Activated T-cell treated with anti-CD3 and anti-CD28 coated beads for 4 hours (primary cell): ENCODE measurements at regions not wholly inside any gene's neighbourhood (a gene's known extent, or its start where the extent isn't known, plus 50 kb on each side); places are given as distances from the start of the nearest gene placed in this dataset.

Experiments
- DNase-seq: peaks from one replicate; pipeline ENCODE4 v3.0.0-alpha.2; 2020

DNA sequence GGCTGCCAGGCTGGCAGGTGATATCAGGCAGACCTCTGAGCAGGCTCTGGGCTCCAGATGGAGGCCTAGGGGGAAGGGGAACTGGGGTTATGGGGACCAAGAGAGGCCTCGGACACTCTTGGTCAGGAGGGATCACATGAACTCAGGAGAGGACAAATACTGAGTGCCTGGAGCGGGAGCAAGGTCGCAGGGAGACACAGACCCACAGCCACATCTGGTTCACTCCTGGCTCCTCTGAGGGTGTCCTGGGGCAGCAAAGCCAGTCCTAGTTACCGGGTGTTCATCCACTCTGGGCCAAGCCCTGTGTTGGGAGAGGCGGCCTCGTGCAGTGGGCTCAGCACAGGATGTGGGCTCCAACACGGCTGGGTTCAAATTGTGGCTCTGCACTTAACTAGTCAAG is 239.0 kb downstream of the PTPRU start:
- DNase-seq: no peak

DNA sequence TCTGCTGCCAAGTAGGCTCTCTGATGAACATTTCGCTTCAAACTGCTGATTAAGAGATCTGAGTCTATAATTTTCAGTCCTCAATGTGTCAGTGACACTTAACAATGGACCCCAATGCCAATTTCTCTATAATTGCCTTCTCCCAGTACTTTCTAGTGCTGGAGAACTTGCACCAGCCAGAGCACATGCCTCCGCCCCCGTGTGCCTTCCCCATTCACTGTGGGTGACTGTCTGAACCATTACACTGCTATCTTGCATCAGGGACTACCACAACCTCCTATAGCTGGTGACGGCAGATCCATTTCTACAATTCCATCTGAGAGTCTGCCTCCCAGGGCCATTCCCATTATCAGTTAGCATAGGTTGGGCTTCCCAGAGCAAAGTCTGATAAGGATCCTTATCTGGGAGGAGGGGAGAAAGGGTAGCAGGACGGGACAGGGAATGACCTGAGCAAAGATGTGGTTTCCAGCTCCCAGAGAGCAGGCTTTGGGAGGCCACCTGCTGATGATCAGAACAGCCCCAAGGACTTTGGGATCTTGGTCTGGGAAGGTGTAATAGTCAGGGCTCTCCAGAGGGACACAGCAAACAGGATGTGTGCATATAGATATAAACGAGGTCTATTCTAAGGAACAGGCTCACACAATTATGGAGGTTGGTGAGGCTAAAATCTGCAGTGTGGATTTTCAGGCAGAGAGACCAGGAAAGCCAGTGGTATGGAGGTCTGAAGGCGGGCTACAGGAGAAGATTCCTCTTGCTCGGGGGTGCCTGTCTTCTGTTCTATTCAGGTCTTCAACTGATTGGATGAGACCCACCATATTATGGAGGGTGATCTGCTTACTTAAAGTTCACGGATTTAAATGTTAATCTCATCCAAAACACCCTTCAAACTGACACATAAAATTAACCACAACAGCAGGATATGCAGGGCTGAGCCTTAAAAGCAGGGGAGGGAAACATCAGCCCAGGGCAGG is 238.2 kb downstream of the PTPRU start:
- DNase-seq: no peak

DNA sequence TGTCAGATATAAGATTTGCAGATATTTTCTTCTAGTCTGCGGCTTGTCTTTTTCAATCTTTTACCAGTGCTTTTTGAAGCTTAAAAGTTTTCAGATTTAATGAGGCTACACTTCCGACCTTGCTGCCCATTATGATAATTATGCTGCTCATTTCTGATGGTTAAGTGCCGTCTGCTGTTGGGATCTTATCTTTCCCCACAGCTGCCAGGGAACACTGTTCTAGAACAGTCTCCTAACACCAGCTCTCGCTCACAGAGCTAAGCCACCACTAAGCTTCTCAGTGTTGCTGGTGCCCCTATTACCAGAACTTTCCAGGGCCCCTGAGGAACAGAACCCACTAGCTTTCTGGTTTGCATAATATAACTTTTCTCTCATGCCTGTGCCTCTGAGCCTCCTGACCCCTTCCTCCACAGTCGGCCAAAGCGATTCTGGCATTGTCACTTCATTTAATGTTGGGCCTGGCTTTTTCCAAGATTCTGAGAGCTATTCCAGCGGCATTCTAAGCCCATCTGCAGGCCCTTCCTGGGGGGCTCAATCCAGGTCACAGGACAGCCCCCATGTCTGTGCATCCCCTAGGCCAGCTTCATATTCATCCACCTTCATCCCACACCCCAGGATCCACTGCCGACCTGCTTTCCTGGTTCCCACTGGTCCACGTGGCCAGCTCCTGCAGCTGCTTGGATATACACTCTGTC is 237.0 kb downstream of the PTPRU start:
- DNase-seq: no peak

DNA sequence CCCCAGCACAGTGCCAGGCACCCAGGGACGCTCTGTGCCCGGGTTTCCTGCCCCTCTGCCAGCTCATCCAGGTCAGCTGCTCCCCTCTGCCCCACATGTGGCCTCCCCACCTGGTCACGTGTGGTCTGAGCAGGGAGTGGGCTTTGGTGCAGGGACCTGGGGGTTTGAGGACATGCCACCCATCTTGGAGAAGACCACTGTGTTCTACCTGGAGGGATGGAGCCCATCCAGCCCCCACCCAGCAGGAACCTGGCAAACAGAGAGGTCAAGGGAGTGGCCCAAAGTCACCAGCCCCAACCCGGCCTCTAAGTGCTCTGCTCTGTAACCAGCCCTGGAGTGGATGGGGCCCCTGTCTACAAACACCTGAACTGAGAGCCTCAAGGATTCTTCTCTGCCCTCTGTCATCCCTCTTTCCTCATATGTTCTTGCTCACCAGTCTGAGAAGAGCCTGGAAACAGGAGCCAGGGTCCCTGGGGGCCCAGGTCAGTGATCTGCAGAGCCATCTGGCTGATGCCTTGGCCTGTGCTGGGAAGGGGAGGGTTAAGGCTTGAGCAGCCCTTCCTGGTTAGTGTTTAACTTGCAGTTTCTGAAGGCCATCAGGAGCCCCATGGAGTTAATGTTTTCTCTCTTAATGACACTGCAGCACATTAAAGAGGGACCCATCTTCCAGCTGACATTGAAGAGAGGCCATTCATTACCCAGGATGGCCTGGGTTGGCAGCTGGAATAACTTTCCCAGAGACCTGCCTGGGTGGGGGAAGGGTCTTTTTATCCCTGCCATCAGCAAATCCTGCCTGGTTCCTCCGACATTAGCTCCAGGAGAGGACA is 235.4 kb downstream of the PTPRU start:
- DNase-seq: no peak

DNA sequence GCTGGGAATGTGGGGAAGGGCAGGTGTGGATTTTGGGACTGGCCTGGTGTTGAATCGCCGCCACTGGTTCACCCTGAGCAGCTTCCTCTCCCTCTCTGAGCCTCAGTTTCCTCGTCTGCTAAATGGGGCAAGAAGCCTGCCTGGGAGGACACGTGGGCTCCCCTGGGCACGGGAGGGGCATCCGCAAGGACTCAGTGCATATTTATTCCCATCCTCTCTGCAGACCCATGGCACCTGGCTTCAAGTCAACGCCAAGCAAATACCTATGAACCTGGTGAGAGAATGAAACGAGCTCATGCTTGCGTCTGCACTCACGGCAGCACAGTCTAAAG is 234.4 kb downstream of the PTPRU start:
- DNase-seq: no peak

DNA sequence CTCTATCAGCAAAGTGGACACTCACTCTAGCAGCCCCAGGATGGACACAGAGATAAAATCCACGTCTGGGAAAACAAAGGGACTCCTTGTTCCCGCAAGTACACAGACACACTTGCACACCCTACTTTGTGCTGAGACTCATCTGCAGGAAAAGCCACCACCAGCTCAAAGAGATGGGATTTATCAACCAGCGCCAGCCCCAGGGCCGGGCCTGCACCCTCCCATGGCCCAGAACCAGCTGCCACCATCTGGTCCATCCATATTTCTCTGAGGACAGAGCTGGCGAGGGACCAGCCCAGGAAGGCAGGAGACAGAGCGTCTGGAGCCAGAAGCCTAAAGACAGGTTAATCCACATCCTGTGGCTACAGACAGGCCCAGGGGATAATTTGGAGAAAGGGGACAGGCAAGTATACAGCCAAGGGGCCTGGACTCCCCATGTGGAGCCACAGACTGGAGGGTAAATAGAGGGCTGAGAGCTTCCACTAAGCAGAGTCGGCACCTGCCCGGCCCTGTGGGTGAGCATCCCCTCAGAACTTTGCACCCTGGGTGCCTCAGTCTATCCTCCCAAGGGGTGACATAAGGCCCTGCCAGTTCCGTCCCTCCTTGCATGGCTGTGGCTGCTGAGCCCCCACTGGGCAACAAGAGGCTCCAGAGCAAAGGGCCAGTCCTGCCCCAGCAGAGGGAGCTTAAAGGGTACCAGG is 233.9 kb downstream of the PTPRU start:
- no peak for DNase-seq

DNA sequence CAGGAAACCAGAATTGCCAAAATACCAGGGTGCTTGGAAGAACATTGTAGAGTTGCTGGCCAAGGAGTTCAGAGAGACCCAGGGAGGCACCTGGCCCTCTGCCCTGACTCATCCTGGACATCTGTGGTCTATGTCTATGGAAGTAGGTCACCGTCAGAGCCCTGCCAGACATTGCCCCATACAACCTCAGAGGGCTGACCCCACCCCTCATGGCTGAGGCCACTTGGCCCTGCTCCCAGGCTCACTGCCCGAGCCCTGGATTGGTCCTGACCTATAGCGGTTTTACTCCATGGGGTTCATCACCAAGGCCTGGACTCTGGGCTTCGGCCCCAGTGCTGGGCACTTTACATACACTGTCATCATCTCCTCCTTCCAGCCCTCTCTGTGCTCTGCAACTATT is 233.1 kb downstream of the PTPRU start:
- DNase-seq: no peak

DNA sequence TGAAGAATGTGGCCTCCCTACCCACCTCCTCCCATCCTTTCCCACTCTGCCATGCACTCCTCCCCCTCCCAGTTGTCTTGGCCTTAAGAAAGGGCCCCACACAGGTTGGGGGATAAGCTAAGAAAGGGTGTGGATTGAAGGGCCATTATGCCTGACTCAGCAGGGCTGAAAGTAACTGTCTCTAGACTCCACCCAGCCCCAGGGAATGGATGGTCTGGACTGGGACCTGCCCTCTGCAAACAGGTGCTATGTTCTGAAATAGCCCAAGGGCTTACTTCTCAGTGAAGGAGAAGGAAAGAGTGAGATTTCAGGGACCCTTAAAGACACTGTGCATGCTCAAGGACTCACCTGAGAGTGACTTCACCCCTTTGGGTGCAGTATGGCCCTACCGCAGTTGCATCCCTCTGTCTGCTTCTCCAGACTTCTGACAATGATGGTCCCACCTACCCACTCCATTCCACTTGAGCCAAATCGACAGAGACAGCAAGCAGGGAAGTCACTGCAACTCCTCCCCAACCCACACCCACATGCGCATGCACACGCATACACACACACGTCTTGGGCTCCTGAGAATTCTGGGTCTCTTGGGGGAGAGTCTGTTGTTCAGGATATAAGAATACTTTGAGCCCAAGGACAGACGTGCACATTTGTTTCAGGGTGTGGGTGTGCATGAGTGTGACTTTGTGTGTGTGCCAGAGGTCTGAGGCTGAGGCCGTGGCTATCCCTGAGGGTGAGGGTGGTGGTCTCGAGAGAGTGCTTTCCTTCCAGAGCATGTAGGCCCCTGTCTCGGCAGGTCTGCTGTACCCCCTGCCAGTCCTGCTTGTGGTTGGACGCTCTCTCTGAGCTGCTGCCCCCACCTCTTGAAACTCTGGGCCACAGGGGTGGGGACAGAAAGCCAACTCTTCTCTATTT is 231.9 kb downstream of the PTPRU start:
- DNase-seq: no peak

DNA sequence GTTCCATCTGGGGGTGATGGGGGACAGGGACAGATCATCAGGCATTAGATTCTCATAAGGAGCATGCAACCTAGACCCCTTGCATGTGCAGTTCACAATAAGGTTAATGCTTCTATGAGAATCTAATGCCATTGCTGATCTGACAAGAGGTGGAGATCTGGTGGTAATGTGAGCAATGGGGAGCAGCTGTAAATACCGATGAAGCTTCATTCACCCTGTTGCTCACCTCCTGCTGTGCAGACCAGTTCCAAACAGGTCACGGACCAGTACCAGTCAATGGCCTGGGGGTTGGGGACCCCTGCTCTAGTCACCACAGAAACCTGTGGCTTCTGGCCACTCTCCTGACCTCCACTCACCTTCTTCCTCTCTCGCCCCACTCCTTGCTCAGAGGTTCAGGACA is 229.9 kb downstream of the PTPRU start:
- no peak for DNase-seq

DNA sequence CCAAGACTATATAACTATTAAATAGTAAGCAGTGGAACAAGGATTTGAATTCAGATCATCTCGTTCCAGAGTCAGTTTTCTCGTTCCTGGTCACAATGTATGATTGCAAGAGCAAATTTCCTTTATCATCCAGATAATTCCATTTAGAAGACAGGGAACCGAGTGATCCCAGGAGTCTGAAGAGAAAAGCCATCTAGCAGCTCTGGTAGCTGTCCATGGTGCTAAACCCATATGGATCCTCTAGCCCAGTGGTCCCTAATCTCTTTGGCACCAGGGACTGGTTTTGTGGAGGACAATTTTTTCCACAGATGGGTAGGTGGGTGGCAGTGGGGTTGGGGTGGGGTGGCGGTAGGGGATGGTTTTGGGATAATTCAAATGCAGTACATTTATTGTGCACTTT is 229.4 kb downstream of the PTPRU start:
- no peak for DNase-seq

DNA sequence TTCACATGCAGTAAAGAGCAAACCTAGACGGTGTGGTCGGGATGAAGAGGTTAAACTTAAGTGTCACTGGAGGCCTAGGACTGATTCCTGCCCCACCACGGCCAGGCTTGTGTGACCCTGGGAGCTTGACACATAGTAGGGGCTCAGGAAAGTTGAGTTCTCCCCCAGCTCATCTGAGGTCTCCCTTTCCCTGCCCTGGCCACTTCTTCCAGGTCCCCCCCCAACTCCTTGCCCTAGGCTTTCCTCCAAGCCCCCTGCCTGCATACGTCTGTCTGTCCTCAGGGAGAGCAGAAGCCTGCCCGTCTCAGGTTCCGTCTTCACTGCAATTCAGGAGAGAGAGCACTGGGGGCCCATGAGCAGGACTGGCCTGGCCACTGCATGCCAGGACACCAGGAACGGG is 225.8 kb downstream of the PTPRU start:
- no peak for DNase-seq

DNA sequence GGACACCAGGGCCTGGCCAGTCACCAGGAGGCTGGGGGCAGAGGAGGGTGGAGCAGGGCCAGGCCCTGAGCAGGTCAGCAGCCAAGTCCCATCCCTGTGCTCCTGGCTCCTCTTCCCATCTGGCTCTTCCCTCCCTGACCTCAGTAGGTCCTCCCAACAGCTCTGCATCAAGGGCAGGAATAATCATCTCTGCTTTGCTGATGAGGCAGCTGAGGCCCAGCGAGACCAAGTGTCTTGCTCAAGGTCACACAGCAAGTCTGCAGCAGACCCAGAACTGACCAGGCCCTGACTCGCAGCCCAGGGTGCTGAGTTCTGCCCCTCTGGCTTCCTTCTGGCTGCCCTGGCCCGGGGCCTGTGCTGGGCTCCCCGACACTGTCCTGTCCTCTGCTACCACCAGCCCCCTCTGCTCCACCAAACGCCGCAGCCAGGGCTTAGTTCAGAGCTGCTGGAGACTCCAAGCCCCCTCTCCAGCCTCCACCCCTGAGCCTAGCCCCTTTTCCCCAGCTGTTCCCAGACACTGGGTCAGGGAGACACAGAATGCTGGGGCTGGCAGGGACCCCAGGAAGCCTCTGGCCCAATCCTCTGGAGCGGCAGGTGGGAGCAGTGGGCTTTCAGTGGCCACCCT is 224.9 kb downstream of the PTPRU start:
- DNase-seq: no peak

DNA sequence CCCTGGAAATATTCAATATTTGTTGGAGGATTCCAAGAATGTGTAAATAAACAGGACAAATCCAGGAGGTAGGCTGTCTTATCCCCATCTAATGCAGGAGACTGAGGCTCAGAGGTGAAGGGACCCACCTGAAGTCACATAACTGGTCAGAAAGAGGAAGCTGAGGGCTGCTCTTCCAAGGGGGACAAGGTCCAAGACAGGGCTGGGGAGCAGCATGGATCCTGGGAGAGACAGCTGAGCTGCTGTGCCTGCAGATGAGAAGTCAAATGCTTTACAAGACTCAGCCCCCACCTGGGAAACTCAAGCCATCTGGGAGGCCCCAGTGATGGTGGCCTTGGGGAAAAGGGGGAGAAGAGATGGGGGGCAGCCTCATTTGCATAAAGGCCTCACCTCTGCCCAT is 224.4 kb downstream of the PTPRU start:
- no peak for DNase-seq

DNA sequence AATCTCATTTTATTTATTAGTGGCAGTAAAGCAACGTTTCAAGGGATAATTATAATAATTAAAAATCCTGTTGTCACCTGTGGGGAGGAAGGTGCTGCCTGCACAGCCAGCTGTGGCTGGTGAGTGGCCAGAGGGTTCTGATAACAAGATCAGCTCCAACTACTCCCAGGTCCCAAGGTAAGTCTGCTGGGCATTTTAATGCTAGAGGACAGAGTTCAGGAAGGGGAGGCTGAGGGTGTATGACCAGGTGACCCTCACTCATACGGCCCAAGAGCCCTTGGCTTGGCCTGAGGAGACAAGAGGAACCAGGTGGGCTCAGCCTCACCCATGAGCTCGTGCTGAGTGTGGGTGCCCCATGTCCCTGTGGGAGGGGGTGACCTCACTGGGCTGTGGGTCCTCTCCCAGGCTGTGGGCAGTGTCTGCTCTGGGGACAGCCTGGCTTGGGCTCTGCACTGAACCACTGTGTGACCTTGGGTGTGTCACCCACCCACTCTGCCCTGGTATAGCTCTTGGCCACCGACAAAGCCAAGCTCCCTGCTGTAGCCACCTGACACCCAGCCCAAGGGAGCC is 223.8 kb downstream of the PTPRU start:
- DNase-seq: no peak

DNA sequence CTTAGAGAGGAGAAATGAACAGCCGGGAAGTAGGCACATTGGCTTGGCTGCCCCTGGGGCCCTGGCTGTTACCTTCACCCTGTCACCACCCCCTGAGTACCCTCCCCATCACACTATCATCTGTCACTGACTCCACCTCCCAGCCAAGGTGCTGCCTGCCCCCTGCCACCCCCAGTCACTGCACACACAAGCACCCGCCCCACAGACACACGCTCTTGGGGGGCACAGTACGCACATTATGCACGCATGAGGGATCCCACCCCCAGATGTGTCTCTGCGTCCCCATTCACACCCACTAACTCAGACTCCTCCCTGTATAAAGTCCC is 223.3 kb downstream of the PTPRU start:
- no peak for DNase-seq

DNA sequence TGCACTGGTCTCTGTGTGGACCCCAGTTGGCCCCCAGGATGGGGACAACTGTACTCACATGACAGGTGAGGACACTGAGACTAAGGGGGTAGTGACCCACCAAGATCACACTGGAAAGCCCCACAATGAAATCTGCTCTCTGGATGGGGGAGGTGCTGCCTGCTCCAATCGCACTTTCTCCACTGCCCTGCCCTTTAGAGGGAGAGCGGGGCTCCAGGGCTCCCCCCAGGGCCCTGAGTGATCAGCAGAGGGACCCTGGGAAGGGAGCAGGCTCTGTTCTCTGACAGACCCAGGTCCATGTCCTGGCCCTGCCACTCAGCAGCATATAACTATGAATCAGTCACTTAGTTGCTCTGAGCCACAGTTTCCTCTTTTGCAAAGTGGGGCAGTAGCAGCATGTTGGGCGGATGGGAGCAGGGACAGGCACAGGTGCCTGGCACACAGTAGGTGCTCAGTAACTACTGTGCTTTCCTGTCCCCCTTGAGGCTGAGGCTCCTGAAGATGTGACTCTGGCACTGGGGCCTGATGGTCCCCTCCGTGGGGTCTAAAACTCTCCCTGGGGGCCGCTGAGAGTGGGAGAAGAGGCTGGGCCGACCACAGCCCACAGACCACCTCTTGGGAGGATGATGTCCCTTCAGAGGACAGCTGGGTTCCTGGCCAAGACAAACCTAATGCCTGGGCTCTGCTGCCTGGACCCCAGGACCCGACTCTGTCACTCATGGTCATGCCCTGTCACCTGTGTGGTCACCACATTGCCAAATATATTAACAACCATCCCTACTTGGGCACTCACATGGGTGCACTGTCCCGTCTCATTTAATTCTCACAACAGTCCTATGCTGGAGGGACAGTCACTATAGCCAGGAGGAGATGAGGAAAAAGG is 222.7 kb downstream of the PTPRU start:
- DNase-seq: no peak

DNA sequence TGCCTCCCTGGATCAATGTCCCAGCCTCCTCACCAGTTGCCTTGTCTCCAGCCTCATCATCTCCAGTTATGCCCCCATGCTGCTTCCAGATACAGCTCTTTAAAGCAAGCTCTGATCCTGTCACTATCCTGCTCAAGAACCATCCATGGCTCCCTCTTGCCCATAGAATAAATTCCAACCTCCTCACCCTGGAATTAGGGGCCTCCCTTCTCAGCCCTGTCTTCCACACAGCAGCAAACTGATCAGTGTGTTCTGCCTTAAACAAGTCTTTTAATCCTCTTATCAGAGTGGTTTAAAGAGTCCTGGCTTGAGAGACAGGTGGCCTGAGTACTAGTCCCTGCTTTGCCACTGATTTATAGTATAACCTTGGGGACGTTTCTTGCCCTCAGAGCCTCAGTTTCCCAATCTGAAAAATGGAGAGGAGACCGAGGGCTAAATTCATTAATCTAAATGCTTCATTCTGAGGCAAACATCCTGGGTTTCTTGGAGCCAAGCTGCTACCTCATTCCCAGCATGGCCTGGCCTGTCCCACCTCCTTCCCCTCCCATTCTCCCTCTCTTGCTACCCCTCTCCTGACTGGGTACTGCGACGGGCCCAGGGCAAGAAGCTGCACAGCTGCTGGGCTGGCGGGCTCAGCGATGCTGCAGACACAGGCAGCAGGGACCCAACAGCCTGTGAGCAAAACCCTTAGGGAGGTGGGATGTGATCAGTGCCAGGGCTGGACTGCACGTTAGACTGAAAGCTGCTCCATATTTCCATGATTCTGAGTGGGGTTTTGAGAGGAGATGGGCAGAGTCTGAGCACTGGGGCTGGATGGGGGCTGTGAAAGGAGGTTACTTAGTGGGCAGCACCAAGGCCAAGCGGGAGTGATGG is 221.4 kb downstream of the PTPRU start:
- DNase-seq: no peak

DNA sequence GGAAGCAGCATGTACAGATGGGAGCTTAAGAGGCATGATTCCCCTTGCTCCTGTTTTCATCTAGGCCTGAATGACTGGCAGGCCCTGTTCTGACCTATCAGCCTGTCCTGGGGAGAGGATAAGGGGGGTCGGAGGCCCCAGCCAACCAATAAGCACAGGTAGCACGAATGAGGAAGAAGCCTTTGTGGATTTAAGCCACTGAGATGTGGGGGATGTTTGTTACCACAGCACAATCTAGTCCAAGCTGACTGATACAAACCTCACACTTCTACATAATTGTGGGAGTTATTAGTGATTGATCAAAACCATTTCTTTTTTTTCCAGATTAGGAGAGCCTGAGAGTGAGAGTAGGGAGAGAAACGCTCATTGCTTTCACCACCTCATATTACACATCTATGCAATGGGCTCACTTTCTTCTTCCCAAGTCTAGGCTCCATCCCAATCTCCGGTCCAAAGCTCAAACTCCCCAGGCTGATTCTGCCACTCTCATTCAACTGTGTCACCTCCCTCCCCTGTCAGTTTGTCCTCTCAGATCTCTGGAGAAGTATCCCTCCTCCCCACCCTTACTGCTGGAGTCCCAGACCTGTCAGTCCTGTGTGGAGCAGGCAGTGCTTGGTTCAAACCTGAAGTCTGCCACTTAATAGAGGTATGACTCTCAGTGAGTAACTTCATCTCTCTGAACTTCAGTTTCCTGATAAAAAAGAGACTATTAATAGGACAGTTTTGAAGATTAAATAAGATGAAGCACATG is 220.5 kb downstream of the PTPRU start:
- no peak for DNase-seq
